ENCODE measurements at regions not wholly inside any gene's neighbourhood (a gene's known extent, or its start where the extent isn't known, plus 50 kb on each side); places are given as distances from the start of the nearest gene placed in this dataset.

- no peak for TF ChIP-seq CTCF (conservative IDR thresholded peaks at IDR 0.05; ENCODE audit: low read depth, low read length)
- TF ChIP-seq EZH2 (IDR thresholded peaks at IDR 0.05; ENCODE audit: borderline replicate concordance, low read depth, low read length, poor library complexity, severe bottlenecking): no peak
Observed at GRCh38 chr7:118757066-118757465, 532.6 kb downstream of the ANKRD7 start.

All from A673 (cell line).